Stimulated activated naive CD8-positive, alpha-beta T cell treated with anti-CD3 and anti-CD28 coated beads, Interleukin-15, Interleukin-2, amounts not matched to agents 100 ng/mL and 50 ng/mL, for 24 hours (primary cell): ENCODE measurements at regions not wholly inside any gene's neighbourhood (a gene's known extent, or its start where the extent isn't known, plus 50 kb on each side); places are given as distances from the start of the nearest gene placed in this dataset.

Experiments used
- H3K27ac Mint-ChIP-seq: one replicate; pipeline ENCODE4 v1.8.0; 2021; ENCODE audit warnings: mild to moderate bottlenecking, mixed read lengths
- H3K27me3 Mint-ChIP-seq: one replicate; pipeline ENCODE4 v1.8.0; 2021; ENCODE audit warnings: mixed read lengths
- H3K36me3 Mint-ChIP-seq: one replicate; pipeline ENCODE4 v1.8.0; 2021; ENCODE audit warnings: low read depth, mixed read lengths
- H3K4me1 Mint-ChIP-seq: one replicate; pipeline ENCODE4 v1.8.0; 2021; ENCODE audit warnings: low read depth, mixed read lengths
- H3K4me3 Mint-ChIP-seq: one replicate; pipeline ENCODE4 v1.8.0; 2021; ENCODE audit warnings: mild to moderate bottlenecking, mixed read lengths
- H3K9me3 Mint-ChIP-seq: one replicate; pipeline ENCODE4 v1.8.0; 2021; ENCODE audit warnings: mixed read lengths

- H3K9me3 Mint-ChIP-seq, result no peaks in the 10 kb centered on the region
- no peak overlapping the region for H3K4me3 Mint-ChIP-seq
- H3K27ac Mint-ChIP-seq, result no peak overlapping the region
- peaks cover 50% of the 10 kb centered on the region for H3K27me3 Mint-ChIP-seq
- H3K36me3 Mint-ChIP-seq, result no peaks in the 10 kb centered on the region
- no peaks in the 10 kb centered on the region for H3K4me1 Mint-ChIP-seq
Observed at GRCh38 chr12:64931321-64931720, 106.9 kb downstream of the TBC1D30 start.

GRCh38 chr12:64931981-64932380, 107.5 kb downstream of the TBC1D30 start:
- no peaks in the 10 kb centered on the region for H3K36me3 Mint-ChIP-seq
- peaks cover 55% of the 10 kb centered on the region for H3K27me3 Mint-ChIP-seq
- H3K4me1 Mint-ChIP-seq, result no peaks in the 10 kb centered on the region

GRCh38 chr12:64933791-64934190, 109.3 kb downstream of the TBC1D30 start:
- Mint-ChIP-seq H3K4me1 (no peaks in the 10 kb centered on the region), H3K27ac (no peak overlapping the region), H3K9me3 (no peaks in the 10 kb centered on the region), H3K36me3 (no peaks in the 10 kb centered on the region), H3K4me3 (no peak overlapping the region), H3K27me3 (peaks cover 42% of the 10 kb centered on the region)

More at GRCh38 chr12:64931981-64932380, 107.5 kb downstream of the TBC1D30 start:
- H3K27ac Mint-ChIP-seq, result no peak overlapping the region
- no peak overlapping the region for H3K4me3 Mint-ChIP-seq
- no peaks in the 10 kb centered on the region for H3K9me3 Mint-ChIP-seq

- Mint-ChIP-seq H3K27me3 (peaks cover 19% of the 10 kb centered on the region), H3K4me3 (no peak overlapping the region), H3K36me3 (no peaks in the 10 kb centered on the region), H3K4me1 (no peaks in the 10 kb centered on the region), H3K9me3 (no peaks in the 10 kb centered on the region), H3K27ac (no peak overlapping the region)
Observed at GRCh38 chr12:64937452-64937851, 113.0 kb downstream of the TBC1D30 start.

- Mint-ChIP-seq H3K4me3 (no peak overlapping the region), H3K9me3 (no peaks in the 10 kb centered on the region), H3K27me3 (peaks cover 21% of the 10 kb centered on the region), H3K4me1 (no peaks in the 10 kb centered on the region), H3K36me3 (no peaks in the 10 kb centered on the region), H3K27ac (no peak overlapping the region)
Observed at GRCh38 chr12:64938179-64938578, 113.7 kb downstream of the TBC1D30 start.

- Mint-ChIP-seq H3K4me1 (no peaks in the 10 kb centered on the region), H3K4me3 (no peak overlapping the region), H3K9me3 (no peaks in the 10 kb centered on the region), H3K36me3 (no peaks in the 10 kb centered on the region), H3K27me3 (peaks cover 15% of the 10 kb centered on the region), H3K27ac (no peak overlapping the region)
Observed at GRCh38 chr12:64943686-64944085, 119.2 kb downstream of the TBC1D30 start.

GRCh38 chr12:64944966-64945365, 120.5 kb downstream of the TBC1D30 start:
- no peaks in the 10 kb centered on the region for H3K9me3 Mint-ChIP-seq
- H3K27me3 Mint-ChIP-seq, result peaks cover 23% of the 10 kb centered on the region
- H3K27ac Mint-ChIP-seq, result no peak overlapping the region
- H3K4me3 Mint-ChIP-seq, result no peak overlapping the region
- no peaks in the 10 kb centered on the region for H3K4me1 Mint-ChIP-seq
- H3K36me3 Mint-ChIP-seq, result no peaks in the 10 kb centered on the region

GRCh38 chr12:64946132-64946829, 121.8 kb downstream of the TBC1D30 start:
- peaks cover 30% of the 10 kb centered on the region for H3K27me3 Mint-ChIP-seq
- no peaks in the 10 kb centered on the region for H3K4me1 Mint-ChIP-seq
- no peaks in the 10 kb centered on the region for H3K9me3 Mint-ChIP-seq
- no peaks in the 10 kb centered on the region for H3K36me3 Mint-ChIP-seq
- H3K4me3 Mint-ChIP-seq, result no peak overlapping the region
- H3K27ac Mint-ChIP-seq, result no peak overlapping the region

GRCh38 chr12:64950711-64951298, 126.4 kb downstream of the TBC1D30 start:
- H3K4me3 Mint-ChIP-seq, result no peak overlapping the region
- H3K4me1 Mint-ChIP-seq, result no peaks in the 10 kb centered on the region
- H3K27me3 Mint-ChIP-seq, result peaks cover 33% of the 10 kb centered on the region
- H3K36me3 Mint-ChIP-seq, result no peaks in the 10 kb centered on the region
- no peaks in the 10 kb centered on the region for H3K9me3 Mint-ChIP-seq
- no peak overlapping the region for H3K27ac Mint-ChIP-seq

GRCh38 chr12:64951944-64952343, 127.5 kb downstream of the TBC1D30 start:
- H3K36me3 Mint-ChIP-seq, result no peaks in the 10 kb centered on the region
- H3K27me3 Mint-ChIP-seq, result peaks cover 42% of the 10 kb centered on the region
- H3K27ac Mint-ChIP-seq, result no peak overlapping the region
- H3K9me3 Mint-ChIP-seq, result no peaks in the 10 kb centered on the region
- H3K4me3 Mint-ChIP-seq, result no peak overlapping the region
- no peaks in the 10 kb centered on the region for H3K4me1 Mint-ChIP-seq

GRCh38 chr12:64955746-64956145, 131.3 kb downstream of the TBC1D30 start:
- Mint-ChIP-seq H3K36me3 (no peaks in the 10 kb centered on the region), H3K27me3 (peaks cover 33% of the 10 kb centered on the region), H3K4me3 (no peak overlapping the region), H3K27ac (no peak overlapping the region), H3K4me1 (no peaks in the 10 kb centered on the region), H3K9me3 (no peaks in the 10 kb centered on the region)

GRCh38 chr12:64965920-64966319, 141.5 kb downstream of the TBC1D30 start:
- no peaks in the 10 kb centered on the region for H3K36me3 Mint-ChIP-seq
- H3K27me3 Mint-ChIP-seq, result peaks cover 62% of the 10 kb centered on the region
- no peak overlapping the region for H3K4me3 Mint-ChIP-seq
- no peak overlapping the region for H3K27ac Mint-ChIP-seq
- H3K9me3 Mint-ChIP-seq, result no peaks in the 10 kb centered on the region
- no peaks in the 10 kb centered on the region for H3K4me1 Mint-ChIP-seq

GRCh38 chr12:64968989-64969819, 144.8 kb downstream of the TBC1D30 start:
- Mint-ChIP-seq H3K4me1 (no peaks in the 10 kb centered on the region), H3K27ac (no peak overlapping the region), H3K36me3 (no peaks in the 10 kb centered on the region), H3K27me3 (peaks cover 43% of the 10 kb centered on the region), H3K9me3 (no peaks in the 10 kb centered on the region), H3K4me3 (no peak overlapping the region)

GRCh38 chr12:64976131-64976530, 145.0 kb downstream of the WIF1 start:
- Mint-ChIP-seq H3K4me3 (no peak overlapping the region), H3K27me3 (peaks cover 40% of the 10 kb centered on the region), H3K27ac (no peak overlapping the region), H3K4me1 (no peaks in the 10 kb centered on the region), H3K9me3 (peaks cover 8% of the 10 kb centered on the region), H3K36me3 (no peaks in the 10 kb centered on the region)

- Mint-ChIP-seq H3K27me3 (peaks cover 29% of the 10 kb centered on the region), H3K36me3 (no peaks in the 10 kb centered on the region), H3K4me1 (no peaks in the 10 kb centered on the region), H3K4me3 (no peak overlapping the region), H3K9me3 (peaks cover 11% of the 10 kb centered on the region), H3K27ac (no peak overlapping the region)
Observed at GRCh38 chr12:64983771-64984278, 137.3 kb downstream of the WIF1 start.
